ENCODE measurements at regions not wholly inside any gene's neighbourhood (a gene's known extent, or its start where the extent isn't known, plus 50 kb on each side); places are given as distances from the start of the nearest gene placed in this dataset.

- H3K4me3 ChIP-seq (ENCODE audit: low read length), result no peak overlapping the region
- no peaks in the 10 kb centered on the region for H3K4me1 ChIP-seq (ENCODE audit: control insufficient read depth, insufficient read depth, low read length)
- H3K9me3 ChIP-seq (ENCODE audit: control insufficient read depth, low read length), result no peaks in the 10 kb centered on the region
- no peaks in the 10 kb centered on the region for H3K27me3 ChIP-seq (ENCODE audit: control insufficient read depth, insufficient read depth, low read length)
- no peak overlapping the region for H3K9ac ChIP-seq (ENCODE audit: low read length)
- no peaks in the 10 kb centered on the region for H3K36me3 ChIP-seq (ENCODE audit: control insufficient read depth, insufficient read depth, low read length)
Measured at GRCh38 chr16:63092736-63093135, 1056.5 kb upstream of the CDH8 start.

- H3K4me1 ChIP-seq (ENCODE audit: control insufficient read depth, insufficient read depth, low read length), result no peaks in the 10 kb centered on the region
- H3K9me3 ChIP-seq (ENCODE audit: control insufficient read depth, low read length), result no peaks in the 10 kb centered on the region
- no peak overlapping the region for H3K4me3 ChIP-seq (ENCODE audit: low read length)
- no peak overlapping the region for H3K9ac ChIP-seq (ENCODE audit: low read length)
- H3K36me3 ChIP-seq (ENCODE audit: control insufficient read depth, insufficient read depth, low read length), result no peaks in the 10 kb centered on the region
- H3K27me3 ChIP-seq (ENCODE audit: control insufficient read depth, insufficient read depth, low read length), result no peaks in the 10 kb centered on the region
Measured at GRCh38 chr16:63082101-63082500, 1045.9 kb upstream of the CDH8 start.

GRCh38 chr16:63080746-63081145 is 1044.5 kb upstream of the CDH8 start:
- Histone ChIP-seq H3K27me3 (ENCODE audit: control insufficient read depth, insufficient read depth, low read length) (no peaks in the 10 kb centered on the region), H3K36me3 (ENCODE audit: control insufficient read depth, insufficient read depth, low read length) (no peaks in the 10 kb centered on the region), H3K9me3 (ENCODE audit: control insufficient read depth, low read length) (no peaks in the 10 kb centered on the region)

DNA sequence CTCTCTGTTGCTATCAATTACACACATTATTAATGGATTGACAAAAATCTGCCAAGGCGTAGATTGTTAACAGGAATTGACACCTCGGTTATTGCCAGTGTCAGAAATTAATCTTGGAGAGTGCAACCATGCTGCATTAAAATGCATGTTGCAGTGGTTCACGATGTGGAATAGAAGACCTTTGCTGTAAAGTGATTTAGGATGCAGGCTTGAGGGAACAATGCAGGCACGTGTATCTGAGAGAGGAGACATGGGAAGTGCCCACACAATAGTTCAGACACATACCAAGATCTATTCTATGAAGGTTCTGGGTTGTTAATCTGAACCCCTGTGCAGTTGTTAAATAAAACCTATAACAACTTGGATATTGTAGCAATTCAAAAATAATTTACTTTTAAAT is 1032.8 kb upstream of the CDH8 start:
- no peaks in the 10 kb centered on the region for H3K4me1 ChIP-seq (ENCODE audit: control insufficient read depth, insufficient read depth, low read length)
- H3K27me3 ChIP-seq (ENCODE audit: control insufficient read depth, insufficient read depth, low read length), result no peaks in the 10 kb centered on the region
- H3K36me3 ChIP-seq (ENCODE audit: control insufficient read depth, insufficient read depth, low read length), result no peaks in the 10 kb centered on the region

More at GRCh38 chr16:63080746-63081145, 1044.5 kb upstream of the CDH8 start:
- H3K4me1 ChIP-seq (ENCODE audit: control insufficient read depth, insufficient read depth, low read length), result no peaks in the 10 kb centered on the region
- H3K4me3 ChIP-seq (ENCODE audit: low read length), result no peak overlapping the region
- no peak overlapping the region for H3K9ac ChIP-seq (ENCODE audit: low read length)

GRCh38 chr16:63067141-63067540 is 1030.9 kb upstream of the CDH8 start:
- Histone ChIP-seq H3K27me3 (ENCODE audit: control insufficient read depth, insufficient read depth, low read length) (no peaks in the 10 kb centered on the region), H3K9me3 (ENCODE audit: control insufficient read depth, low read length) (no peaks in the 10 kb centered on the region), H3K4me3 (ENCODE audit: low read length) (no peak overlapping the region), H3K4me1 (ENCODE audit: control insufficient read depth, insufficient read depth, low read length) (no peaks in the 10 kb centered on the region), H3K36me3 (ENCODE audit: control insufficient read depth, insufficient read depth, low read length) (no peaks in the 10 kb centered on the region), H3K9ac (ENCODE audit: low read length) (no peak overlapping the region)

More for the DNA sequence above, 1032.8 kb upstream of the CDH8 start:
- H3K4me3 ChIP-seq (ENCODE audit: low read length), result no peak overlapping the region
- H3K9me3 ChIP-seq (ENCODE audit: control insufficient read depth, low read length), result no peaks in the 10 kb centered on the region
- no peak overlapping the region for H3K9ac ChIP-seq (ENCODE audit: low read length)

GRCh38 chr16:63066552-63066951 is 1030.3 kb upstream of the CDH8 start:
- no peaks in the 10 kb centered on the region for H3K36me3 ChIP-seq (ENCODE audit: control insufficient read depth, insufficient read depth, low read length)
- no peaks in the 10 kb centered on the region for H3K4me1 ChIP-seq (ENCODE audit: control insufficient read depth, insufficient read depth, low read length)
- H3K9me3 ChIP-seq (ENCODE audit: control insufficient read depth, low read length), result no peaks in the 10 kb centered on the region
- H3K27me3 ChIP-seq (ENCODE audit: control insufficient read depth, insufficient read depth, low read length), result no peaks in the 10 kb centered on the region
- H3K4me3 ChIP-seq (ENCODE audit: low read length), result no peak overlapping the region
- H3K9ac ChIP-seq (ENCODE audit: low read length), result no peak overlapping the region

DNA sequence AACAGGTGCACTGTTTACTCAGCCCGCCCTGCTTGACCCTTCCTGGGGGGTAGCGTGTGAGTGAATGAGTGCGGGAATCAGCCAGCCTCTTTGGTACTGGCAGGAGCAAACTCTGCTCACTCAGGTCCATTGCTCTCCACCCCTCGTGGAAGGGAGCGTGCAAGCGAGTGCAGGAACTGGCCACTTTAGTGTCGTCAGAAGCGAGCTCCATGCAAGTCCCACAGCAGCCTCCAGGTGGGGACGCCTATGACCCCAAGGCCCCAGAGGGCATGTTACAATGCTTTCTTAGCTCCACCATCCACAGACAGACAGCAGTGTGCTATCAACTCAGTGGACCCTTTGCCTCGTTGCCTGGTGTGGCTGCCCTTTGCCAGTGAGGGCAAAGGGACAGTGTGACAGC is 1025.1 kb upstream of the CDH8 start:
- Histone ChIP-seq H3K27me3 (ENCODE audit: control insufficient read depth, insufficient read depth, low read length) (no peaks in the 10 kb centered on the region), H3K4me1 (ENCODE audit: control insufficient read depth, insufficient read depth, low read length) (no peaks in the 10 kb centered on the region), H3K4me3 (ENCODE audit: low read length) (no peak overlapping the region), H3K9ac (ENCODE audit: low read length) (no peak overlapping the region), H3K9me3 (ENCODE audit: control insufficient read depth, low read length) (no peaks in the 10 kb centered on the region), H3K36me3 (ENCODE audit: control insufficient read depth, insufficient read depth, low read length) (no peaks in the 10 kb centered on the region)

- H3K9me3 ChIP-seq (ENCODE audit: control insufficient read depth, low read length), result no peaks in the 10 kb centered on the region
- no peak overlapping the region for H3K4me3 ChIP-seq (ENCODE audit: low read length)
- H3K27me3 ChIP-seq (ENCODE audit: control insufficient read depth, insufficient read depth, low read length), result no peaks in the 10 kb centered on the region
- no peaks in the 10 kb centered on the region for H3K36me3 ChIP-seq (ENCODE audit: control insufficient read depth, insufficient read depth, low read length)
- H3K4me1 ChIP-seq (ENCODE audit: control insufficient read depth, insufficient read depth, low read length), result no peaks in the 10 kb centered on the region
- no peak overlapping the region for H3K9ac ChIP-seq (ENCODE audit: low read length)
Measured at GRCh38 chr16:63059676-63060075, 1023.4 kb upstream of the CDH8 start.

- H3K27me3 ChIP-seq (ENCODE audit: control insufficient read depth, insufficient read depth, low read length), result no peaks in the 10 kb centered on the region
- H3K36me3 ChIP-seq (ENCODE audit: control insufficient read depth, insufficient read depth, low read length), result no peaks in the 10 kb centered on the region
- no peak overlapping the region for H3K4me3 ChIP-seq (ENCODE audit: low read length)
Measured at GRCh38 chr16:63057341-63057740, 1021.1 kb upstream of the CDH8 start.

DNA sequence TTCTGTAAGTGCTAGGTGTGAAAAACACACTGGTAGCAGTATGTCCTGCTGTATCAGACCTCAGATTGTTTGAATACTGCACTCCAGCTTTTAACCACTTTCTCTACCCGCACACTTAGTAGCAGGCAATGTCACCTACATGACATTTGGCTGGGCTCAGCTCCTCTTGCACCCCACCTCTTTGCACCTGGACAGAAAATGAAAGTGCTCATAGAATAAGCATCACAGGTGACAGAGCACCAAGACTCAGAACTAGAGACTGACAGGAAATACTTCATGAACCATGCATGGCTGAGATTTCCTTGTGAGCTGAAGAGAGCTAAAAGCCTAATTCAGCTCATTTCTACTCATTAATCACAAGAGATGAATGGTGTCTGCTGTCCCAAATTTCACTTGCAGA is 1014.2 kb upstream of the CDH8 start:
- no peak overlapping the region for H3K4me3 ChIP-seq (ENCODE audit: low read length)
- H3K27me3 ChIP-seq (ENCODE audit: control insufficient read depth, insufficient read depth, low read length), result no peaks in the 10 kb centered on the region
- no peak overlapping the region for H3K9ac ChIP-seq (ENCODE audit: low read length)
- no peaks in the 10 kb centered on the region for H3K36me3 ChIP-seq (ENCODE audit: control insufficient read depth, insufficient read depth, low read length)
- H3K9me3 ChIP-seq (ENCODE audit: control insufficient read depth, low read length), result no peaks in the 10 kb centered on the region
- H3K4me1 ChIP-seq (ENCODE audit: control insufficient read depth, insufficient read depth, low read length), result no peaks in the 10 kb centered on the region

More at GRCh38 chr16:63057341-63057740, 1021.1 kb upstream of the CDH8 start:
- Histone ChIP-seq H3K4me1 (ENCODE audit: control insufficient read depth, insufficient read depth, low read length) (no peaks in the 10 kb centered on the region), H3K9ac (ENCODE audit: low read length) (no peak overlapping the region), H3K9me3 (ENCODE audit: control insufficient read depth, low read length) (no peaks in the 10 kb centered on the region)

GRCh38 chr16:63038397-63039106 is 1002.3 kb upstream of the CDH8 start:
- H3K9me3 ChIP-seq (ENCODE audit: control insufficient read depth, low read length), result no peaks in the 10 kb centered on the region
- no peaks in the 10 kb centered on the region for H3K27me3 ChIP-seq (ENCODE audit: control insufficient read depth, insufficient read depth, low read length)
- no peak overlapping the region for H3K4me3 ChIP-seq (ENCODE audit: low read length)
- H3K9ac ChIP-seq (ENCODE audit: low read length), result no peak overlapping the region
- no peaks in the 10 kb centered on the region for H3K36me3 ChIP-seq (ENCODE audit: control insufficient read depth, insufficient read depth, low read length)
- H3K4me1 ChIP-seq (ENCODE audit: control insufficient read depth, insufficient read depth, low read length), result no peaks in the 10 kb centered on the region

GRCh38 chr16:63037761-63038396 is 1001.6 kb upstream of the CDH8 start:
- H3K4me1 ChIP-seq (ENCODE audit: control insufficient read depth, insufficient read depth, low read length), result no peaks in the 10 kb centered on the region
- no peaks in the 10 kb centered on the region for H3K27me3 ChIP-seq (ENCODE audit: control insufficient read depth, insufficient read depth, low read length)
- H3K9me3 ChIP-seq (ENCODE audit: control insufficient read depth, low read length), result no peaks in the 10 kb centered on the region
- H3K4me3 ChIP-seq (ENCODE audit: low read length), result no peak overlapping the region
- H3K9ac ChIP-seq (ENCODE audit: low read length), result no peak overlapping the region
- H3K36me3 ChIP-seq (ENCODE audit: control insufficient read depth, insufficient read depth, low read length), result no peaks in the 10 kb centered on the region

All from mucosa of stomach (tissue), 1 donor.